ENCODE measurements at regions not wholly inside any gene's neighbourhood (a gene's known extent, or its start where the extent isn't known, plus 50 kb on each side); places are given as distances from the start of the nearest gene placed in this dataset.

DNA sequence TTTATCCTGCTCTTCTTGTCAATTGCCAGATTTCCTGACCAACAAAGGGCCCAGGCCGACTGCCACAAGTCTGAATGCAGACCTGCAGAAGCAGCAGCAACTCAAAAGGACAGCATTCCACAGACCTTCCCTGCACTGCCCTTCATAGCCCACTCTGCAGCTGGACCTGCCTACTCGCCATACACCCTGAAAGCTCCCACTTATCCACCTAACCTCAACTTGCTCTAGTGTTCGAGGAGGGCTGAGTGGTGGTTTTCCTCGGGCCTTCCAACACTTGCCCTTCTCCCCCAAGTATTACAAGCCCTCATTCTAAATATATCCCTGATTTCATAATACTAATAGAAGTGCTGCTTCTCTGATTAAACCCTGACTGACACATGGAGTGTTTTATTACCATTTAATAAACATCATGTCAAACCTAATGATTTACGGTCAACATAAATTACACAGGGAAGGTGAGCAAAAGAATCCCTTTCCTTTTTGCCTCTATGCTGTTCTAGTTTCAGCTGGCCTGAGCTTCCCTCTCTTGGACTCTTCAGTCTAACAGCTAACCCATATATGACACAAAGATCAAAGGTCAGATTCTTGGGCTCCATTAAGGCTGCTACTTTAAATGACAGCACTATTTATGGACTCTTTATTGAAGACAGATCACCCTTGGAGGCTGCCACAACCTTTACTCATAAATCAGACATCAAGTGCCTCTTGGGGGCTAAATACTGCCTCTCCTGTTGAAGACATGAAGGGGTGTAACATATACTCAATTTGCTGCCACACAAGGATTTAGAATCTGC lies 1546.9 kb upstream of the TMEM132C start:
- no peaks in the 10 kb centered on the region for H3K27me3 ChIP-seq (ENCODE audit: control insufficient read depth, insufficient read depth, low read length)
- FAIRE-seq (no peak), DNase-seq (peak in 2 of 5 donors; percentile 35 to 38)

DNA sequence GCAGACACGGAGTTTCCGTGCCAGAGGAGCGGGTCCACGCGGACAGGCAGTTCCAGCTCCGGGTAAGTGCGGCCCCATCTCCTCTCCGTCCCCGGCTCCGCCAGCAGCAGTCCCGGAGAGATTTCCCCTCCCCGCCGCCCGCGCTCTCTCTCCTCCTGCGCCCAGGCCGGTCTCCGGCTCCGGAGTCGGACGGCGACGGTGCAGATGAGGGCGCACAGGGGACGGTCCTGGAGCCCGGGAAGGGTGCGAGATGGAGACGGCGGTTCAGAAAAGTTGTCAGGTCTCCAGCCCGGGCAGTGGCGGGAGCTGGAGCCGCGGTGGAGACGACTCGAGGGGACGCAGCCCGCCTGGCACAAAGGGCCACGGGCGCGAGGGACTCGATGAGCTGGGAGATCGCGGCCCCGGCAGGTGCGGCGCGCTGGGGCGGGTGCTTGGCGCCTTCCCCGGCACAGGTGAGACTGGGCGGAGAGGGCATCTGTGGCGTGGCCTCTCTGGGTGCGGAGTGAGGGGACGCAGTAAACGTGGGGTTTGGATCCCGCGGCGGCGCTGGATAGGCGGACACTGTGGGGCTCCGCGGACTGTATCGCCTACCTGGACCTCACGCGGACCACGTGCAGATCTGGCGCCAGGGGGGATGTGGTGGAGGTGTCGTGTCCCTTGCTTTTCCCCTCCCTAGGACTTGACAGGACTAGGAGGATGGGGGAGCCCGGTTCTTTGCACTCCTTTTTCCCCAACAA lies 1540.3 kb upstream of the TMEM132C start:
- TF ChIP-seq, protein P1, sequence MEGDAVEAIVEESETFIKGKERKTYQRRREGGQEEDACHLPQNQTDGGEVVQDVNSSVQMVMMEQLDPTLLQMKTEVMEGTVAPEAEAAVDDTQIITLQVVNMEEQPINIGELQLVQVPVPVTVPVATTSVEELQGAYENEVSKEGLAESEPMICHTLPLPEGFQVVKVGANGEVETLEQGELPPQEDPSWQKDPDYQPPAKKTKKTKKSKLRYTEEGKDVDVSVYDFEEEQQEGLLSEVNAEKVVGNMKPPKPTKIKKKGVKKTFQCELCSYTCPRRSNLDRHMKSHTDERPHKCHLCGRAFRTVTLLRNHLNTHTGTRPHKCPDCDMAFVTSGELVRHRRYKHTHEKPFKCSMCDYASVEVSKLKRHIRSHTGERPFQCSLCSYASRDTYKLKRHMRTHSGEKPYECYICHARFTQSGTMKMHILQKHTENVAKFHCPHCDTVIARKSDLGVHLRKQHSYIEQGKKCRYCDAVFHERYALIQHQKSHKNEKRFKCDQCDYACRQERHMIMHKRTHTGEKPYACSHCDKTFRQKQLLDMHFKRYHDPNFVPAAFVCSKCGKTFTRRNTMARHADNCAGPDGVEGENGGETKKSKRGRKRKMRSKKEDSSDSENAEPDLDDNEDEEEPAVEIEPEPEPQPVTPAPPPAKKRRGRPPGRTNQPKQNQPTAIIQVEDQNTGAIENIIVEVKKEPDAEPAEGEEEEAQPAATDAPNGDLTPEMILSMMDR (IDR thresholded peaks at IDR 0.05; ENCODE audit: borderline replicate concordance, extremely low read depth, insufficient read depth), result no peak
- peaks cover 19% of the 10 kb centered on the region for H3K27me3 ChIP-seq (ENCODE audit: control insufficient read depth, insufficient read depth, low read length)
- H3K4me3 ChIP-seq (ENCODE audit: low read length in 3 of 3), result no peak overlapping the region
- FAIRE-seq (no peak), DNase-seq (peak in 2 of 5 donors; percentile 14 to 63)
- H3K9me3 ChIP-seq (ENCODE audit: control insufficient read depth in 2 of 3, insufficient read depth in 1 of 3, low read length in 3 of 3), result no peaks in the 10 kb centered on the region
- H3K27ac ChIP-seq (ENCODE audit: low read depth in 2 of 2, low read length in 2 of 2), result no peak overlapping the region
- intact Hi-C loops (cut with DNase I), result no loop called here
- no peak overlapping the region for H3K9ac ChIP-seq (ENCODE audit: low read length in 3 of 3)
- no peaks in the 10 kb centered on the region for H3K36me3 ChIP-seq (ENCODE audit: control insufficient read depth in 2 of 3, insufficient read depth in 3 of 3, low read length in 3 of 3)
- H3K4me1 ChIP-seq (ENCODE audit: control insufficient read depth in 2 of 3, insufficient read depth in 2 of 3, low read depth in 1 of 3, low read length in 3 of 3), result no peaks in the 10 kb centered on the region

More for the DNA sequence above, 1546.9 kb upstream of the TMEM132C start:
- Histone ChIP-seq H3K4me3 (ENCODE audit: low read length in 3 of 3) (no peak overlapping the region), H3K27ac (ENCODE audit: low read depth in 2 of 2, low read length in 2 of 2) (no peak overlapping the region), H3K4me1 (ENCODE audit: control insufficient read depth in 2 of 3, insufficient read depth in 2 of 3, low read depth in 1 of 3, low read length in 3 of 3) (no peaks in the 10 kb centered on the region), H3K9ac (ENCODE audit: low read length in 3 of 3) (no peak overlapping the region), H3K36me3 (ENCODE audit: control insufficient read depth in 2 of 3, insufficient read depth in 3 of 3, low read length in 3 of 3) (no peaks in the 10 kb centered on the region), H3K9me3 (ENCODE audit: control insufficient read depth in 2 of 3, insufficient read depth in 1 of 3, low read length in 3 of 3) (peaks cover 0 to 3% (median 0%) of the 10 kb centered on the region in 3 donors)
- intact Hi-C loops (cut with DNase I), result no loop called here
- TF ChIP-seq, protein P1 (IDR thresholded peaks at IDR 0.05; ENCODE audit: borderline replicate concordance, extremely low read depth, insufficient read depth), result no peak

DNA sequence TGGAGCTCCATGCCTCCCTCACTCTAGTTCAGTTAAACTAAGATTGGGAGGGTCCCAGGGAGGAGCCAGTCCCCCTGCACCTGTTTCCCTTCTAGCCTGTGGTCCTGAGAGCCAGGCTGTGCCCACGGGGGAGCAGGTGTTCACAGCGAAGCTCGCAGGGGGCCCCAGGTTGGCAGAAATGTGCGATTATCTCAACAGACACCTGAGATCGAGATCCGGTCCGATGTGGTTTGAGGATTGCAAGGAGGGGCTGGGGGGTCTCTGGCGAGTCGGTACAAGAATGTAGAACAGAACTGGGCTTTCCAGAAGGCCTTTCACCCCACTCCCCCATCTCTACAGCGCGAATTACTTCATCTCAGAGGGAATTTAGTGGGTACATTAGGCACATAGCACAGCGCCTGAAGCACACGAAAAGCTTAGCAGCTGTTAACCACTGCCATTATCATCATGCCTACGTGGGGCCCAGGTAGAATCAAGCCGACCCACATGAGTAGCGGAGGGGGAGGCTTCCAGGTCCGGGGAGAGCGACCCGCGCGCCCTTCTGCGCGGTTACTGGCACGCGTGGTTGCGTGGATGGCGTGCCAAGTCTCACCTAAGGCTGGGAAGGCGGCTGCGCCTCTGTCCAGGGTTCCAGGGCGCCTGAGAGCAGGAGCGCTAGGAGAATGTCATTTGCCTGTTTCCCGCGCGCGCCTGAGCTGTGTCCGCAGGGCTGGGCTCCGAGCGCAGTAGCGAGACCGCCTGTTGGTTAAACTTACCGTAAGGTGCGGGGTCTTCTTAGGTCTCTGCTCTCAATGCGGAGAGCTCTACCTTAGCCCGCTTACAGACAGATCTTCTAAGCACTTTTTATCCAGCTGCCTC lies 1539.5 kb upstream of the TMEM132C start:
- DNase-seq (peak in 1 of 5 donors; percentile 8), FAIRE-seq (no peak)
- Histone ChIP-seq H3K9ac (ENCODE audit: low read length in 3 of 3) (no peak overlapping the region), H3K4me1 (ENCODE audit: control insufficient read depth in 2 of 3, insufficient read depth in 2 of 3, low read depth in 1 of 3, low read length in 3 of 3) (no peaks in the 10 kb centered on the region), H3K27me3 (ENCODE audit: control insufficient read depth, insufficient read depth, low read length) (peaks cover 19% of the 10 kb centered on the region), H3K4me3 (ENCODE audit: low read length in 3 of 3) (no peak overlapping the region), H3K27ac (ENCODE audit: low read depth in 2 of 2, low read length in 2 of 2) (no peak overlapping the region), H3K9me3 (ENCODE audit: control insufficient read depth in 2 of 3, insufficient read depth in 1 of 3, low read length in 3 of 3) (no peaks in the 10 kb centered on the region), H3K36me3 (ENCODE audit: control insufficient read depth in 2 of 3, insufficient read depth in 3 of 3, low read length in 3 of 3) (no peaks in the 10 kb centered on the region)
- TF ChIP-seq, protein P1 (IDR thresholded peaks at IDR 0.05; ENCODE audit: borderline replicate concordance, extremely low read depth, insufficient read depth), result no peak
- intact Hi-C loops (cut with DNase I), result no loop called here
